Spinal cord (tissue), 9 donors: ENCODE measurements at regions not wholly inside any gene's neighbourhood (a gene's known extent, or its start where the extent isn't known, plus 50 kb on each side); places are given as distances from the start of the nearest gene placed in this dataset.
"Not testable (repeated sequence)": the region's sequence is repeated elsewhere in the genome, so short reads cannot be mapped to it uniquely, and the experiment has no call there.

Experiments
- DNase-seq, 6 donors: peaks; one replicate each; pipeline versions ENCODE4 v3.0.0 to v3.0.0-alpha.2; 2013 to 2015; ENCODE audit warnings: low spot score in 6 of 6, low read depth in 4 of 6
- H3K27ac ChIP-seq: one replicate; pipeline ENCODE4 v1.5.1; 2013; ENCODE audit warnings: low read depth, low read length, control low read depth
- H3K27me3 ChIP-seq: one replicate; pipeline ENCODE4 v1.6.1; 2013; ENCODE audit warnings: low read length; ENCODE audit not compliant: control insufficient read depth, insufficient read depth
- H3K36me3 ChIP-seq: one replicate; pipeline ENCODE4 v1.6.1; 2013; ENCODE audit warnings: low read length; ENCODE audit not compliant: control insufficient read depth, insufficient read depth
- H3K4me1 ChIP-seq: one replicate; pipeline ENCODE4 v1.6.1; 2013; ENCODE audit warnings: low read length; ENCODE audit not compliant: control insufficient read depth, insufficient read depth
- H3K4me3 ChIP-seq: one replicate; pipeline ENCODE4 v1.5.1; 2013; ENCODE audit warnings: low read depth, low read length, control low read depth
- H3K9me3 ChIP-seq: one replicate; pipeline ENCODE4 v1.6.1; 2013; ENCODE audit warnings: low read length; ENCODE audit not compliant: control insufficient read depth, insufficient read depth
- WGBS: methylation state at CpG from one replicate; pipeline ENCODE4 v1.1.5; 2013; ENCODE audit warnings: missing lambda C conversion rate; ENCODE audit not compliant: insufficient coverage; 5-methylcytosine and 5-hydroxymethylcytosine counted together
- donor health status: healthy.

DNA sequence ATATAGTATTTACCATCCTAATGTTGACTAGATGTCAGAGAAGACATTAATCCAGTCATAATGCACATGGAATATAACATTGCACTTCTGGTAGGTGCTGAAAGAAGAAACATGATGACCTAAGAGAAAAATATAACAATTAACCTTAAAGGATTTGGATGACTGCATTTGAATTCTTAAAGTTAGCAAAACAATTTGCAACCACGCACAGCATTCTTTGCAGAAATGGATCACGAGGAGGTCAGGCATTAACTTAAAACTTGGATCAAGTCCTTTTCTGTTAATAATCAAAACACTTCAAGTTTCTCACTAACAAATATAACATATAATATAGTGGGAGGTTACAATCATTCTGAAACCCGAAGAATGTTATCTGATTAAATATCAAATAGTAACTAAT is 525.0 kb upstream of the SLITRK6 start:
- Histone ChIP-seq H3K9me3 (no peaks in the 10 kb centered on the region), H3K4me3 (no peak overlapping the region), H3K4me1 (no peaks in the 10 kb centered on the region), H3K27me3 (no peaks in the 10 kb centered on the region), H3K27ac (no peak overlapping the region), H3K36me3 (no peaks in the 10 kb centered on the region)
- no CpG with 5 or more reads among the region's 3 CpGs for WGBS
- DNase-seq, result no peak

GRCh38 chr13:86355301-86355700 is 556.1 kb upstream of the SLITRK6 start:
- Histone ChIP-seq H3K4me1 (no peaks in the 10 kb centered on the region), H3K27me3 (no peaks in the 10 kb centered on the region), H3K27ac (no peak overlapping the region), H3K9me3 (no peaks in the 10 kb centered on the region), H3K36me3 (no peaks in the 10 kb centered on the region), H3K4me3 (no peak overlapping the region)
- WGBS, result no CpG with 5 or more reads among the region's 2 CpGs
- no peak for DNase-seq

- WGBS, result no CpG with 5 or more reads among the region's 1 CpG
- no peaks in the 10 kb centered on the region for H3K36me3 ChIP-seq
- H3K4me3 ChIP-seq, result no peak overlapping the region
- H3K9me3 ChIP-seq, result no peaks in the 10 kb centered on the region
- no peaks in the 10 kb centered on the region for H3K4me1 ChIP-seq
- no peak for DNase-seq
- no peak overlapping the region for H3K27ac ChIP-seq
- no peaks in the 10 kb centered on the region for H3K27me3 ChIP-seq
Measured at GRCh38 chr13:86357106-86357505, 557.9 kb upstream of the SLITRK6 start.

DNA sequence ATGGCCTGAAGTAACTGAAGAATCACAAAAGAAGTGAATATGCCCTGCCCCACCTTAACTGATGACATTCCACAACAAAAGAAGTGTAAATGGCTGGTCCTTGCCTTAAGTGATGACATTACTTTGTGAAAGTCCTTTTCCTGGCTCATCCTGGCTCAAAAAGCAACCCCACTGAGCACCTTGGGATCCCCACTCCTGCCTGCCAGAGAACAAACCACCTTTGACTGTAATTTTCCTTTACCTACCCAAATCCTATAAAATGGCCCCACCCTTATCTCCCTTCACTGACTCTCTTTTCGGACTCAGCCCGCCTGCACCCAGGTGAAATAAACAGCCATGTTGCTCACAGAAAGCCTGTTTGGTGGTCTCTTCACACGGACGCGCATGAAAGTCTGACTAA is 564.5 kb upstream of the SLITRK6 start:
- no CpG with 5 or more reads among the region's 5 CpGs for WGBS
- H3K27ac ChIP-seq, H3K4me3 ChIP-seq, H3K36me3 ChIP-seq, H3K4me1 ChIP-seq, DNase-seq, H3K27me3 ChIP-seq, H3K9me3 ChIP-seq: not testable (repeated sequence)

DNA sequence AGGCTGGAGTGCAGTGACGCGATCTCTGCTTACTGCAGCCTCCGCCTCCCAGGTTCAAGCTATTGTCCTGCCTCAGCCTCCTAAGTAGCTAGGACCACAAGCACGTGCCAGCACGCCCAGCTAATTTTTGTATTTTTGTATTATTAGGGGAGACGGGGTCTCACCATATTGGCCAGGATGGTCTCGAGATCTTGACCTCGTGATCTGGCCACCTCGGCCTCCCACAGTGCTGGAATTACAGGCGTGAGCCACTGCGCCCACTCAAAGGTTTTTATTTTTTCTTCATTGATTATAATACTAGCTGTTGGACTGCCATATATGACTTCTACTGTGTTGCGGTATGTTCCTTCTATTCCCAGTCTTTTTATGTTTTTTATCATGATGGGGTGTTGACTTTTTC is 569.7 kb upstream of the SLITRK6 start:
- 100% methylated on average over 3 of the region's 12 CpGs for WGBS
- no peak for DNase-seq
- Histone ChIP-seq H3K4me3 (no peak overlapping the region), H3K27me3 (no peaks in the 10 kb centered on the region), H3K27ac (no peak overlapping the region), H3K4me1 (no peaks in the 10 kb centered on the region), H3K9me3 (no peaks in the 10 kb centered on the region), H3K36me3 (no peaks in the 10 kb centered on the region)

DNA sequence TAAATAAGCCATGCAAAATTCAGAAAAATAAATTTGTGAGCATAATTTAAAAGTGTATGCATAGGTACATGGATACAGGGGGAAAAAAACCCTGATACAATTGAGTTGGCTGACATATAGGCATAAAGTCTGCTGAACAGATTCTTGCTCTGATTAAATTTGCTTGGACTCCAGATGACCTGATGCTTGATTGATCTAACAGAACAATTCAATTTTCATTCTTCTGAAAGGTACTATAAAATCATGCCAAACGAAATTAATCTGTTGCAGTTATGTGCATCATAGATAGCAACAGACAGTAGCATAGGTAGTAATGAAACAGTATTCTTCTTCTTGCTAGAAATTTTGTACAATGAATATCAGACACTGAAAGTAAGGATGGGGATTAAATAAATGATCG is 578.2 kb upstream of the SLITRK6 start:
- no CpG with 5 or more reads among the region's 2 CpGs for WGBS
- peak in 1 of 6 donors; percentile 57 for DNase-seq
- H3K27me3 ChIP-seq, result no peaks in the 10 kb centered on the region
- H3K9me3 ChIP-seq, result no peaks in the 10 kb centered on the region
- no peaks in the 10 kb centered on the region for H3K36me3 ChIP-seq
- H3K4me3 ChIP-seq, result no peak overlapping the region
- H3K4me1 ChIP-seq, result no peaks in the 10 kb centered on the region
- no peak overlapping the region for H3K27ac ChIP-seq

GRCh38 chr13:86378628-86379027 is 579.4 kb upstream of the SLITRK6 start:
- H3K27me3 ChIP-seq, result no peaks in the 10 kb centered on the region
- 80% methylated on average over 1 of the region's 2 CpGs for WGBS
- H3K36me3 ChIP-seq, result no peaks in the 10 kb centered on the region
- no peaks in the 10 kb centered on the region for H3K4me1 ChIP-seq
- H3K4me3 ChIP-seq, result no peak overlapping the region
- H3K27ac ChIP-seq, result no peak overlapping the region
- peaks cover 2% of the 10 kb centered on the region for H3K9me3 ChIP-seq
- DNase-seq, result no peak

DNA sequence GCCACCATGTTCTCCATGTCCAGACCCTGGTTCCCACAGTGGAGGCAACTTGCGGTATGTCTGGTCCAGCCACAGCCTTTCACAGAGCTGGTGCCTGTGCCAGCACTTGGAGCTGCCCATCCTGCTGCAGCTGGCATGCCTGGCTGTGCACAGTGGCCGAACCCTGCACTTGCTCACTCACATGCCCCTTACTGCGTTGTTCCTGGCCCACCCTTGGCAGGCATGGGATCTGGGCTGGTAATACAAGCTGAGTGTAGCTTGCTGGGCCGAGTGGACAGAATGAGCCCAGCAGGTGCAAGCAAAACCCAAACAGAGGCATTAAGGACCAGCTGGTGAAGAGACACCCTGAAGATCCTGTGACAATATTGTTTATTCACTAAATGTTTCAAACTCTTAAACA is 583.9 kb upstream of the SLITRK6 start:
- H3K27ac ChIP-seq, result no peak overlapping the region

GRCh38 chr13:86383561-86383960 is 584.3 kb upstream of the SLITRK6 start:
- Histone ChIP-seq H3K36me3 (no peaks in the 10 kb centered on the region), H3K4me3 (no peak overlapping the region), H3K4me1 (no peaks in the 10 kb centered on the region), H3K9me3 (peaks cover 2% of the 10 kb centered on the region), H3K27me3 (no peaks in the 10 kb centered on the region), H3K27ac (no peak overlapping the region)
- WGBS, result no CpG with 5 or more reads among the region's 2 CpGs
- DNase-seq, result no peak

More for the DNA sequence above, 583.9 kb upstream of the SLITRK6 start:
- Histone ChIP-seq H3K4me3 (no peak overlapping the region), H3K27me3 (no peaks in the 10 kb centered on the region), H3K4me1 (no peaks in the 10 kb centered on the region), H3K9me3 (peaks cover 2% of the 10 kb centered on the region), H3K36me3 (no peaks in the 10 kb centered on the region)
- WGBS, result 81% methylated on average over 2 of the region's 4 CpGs
- DNase-seq, result no peak

DNA sequence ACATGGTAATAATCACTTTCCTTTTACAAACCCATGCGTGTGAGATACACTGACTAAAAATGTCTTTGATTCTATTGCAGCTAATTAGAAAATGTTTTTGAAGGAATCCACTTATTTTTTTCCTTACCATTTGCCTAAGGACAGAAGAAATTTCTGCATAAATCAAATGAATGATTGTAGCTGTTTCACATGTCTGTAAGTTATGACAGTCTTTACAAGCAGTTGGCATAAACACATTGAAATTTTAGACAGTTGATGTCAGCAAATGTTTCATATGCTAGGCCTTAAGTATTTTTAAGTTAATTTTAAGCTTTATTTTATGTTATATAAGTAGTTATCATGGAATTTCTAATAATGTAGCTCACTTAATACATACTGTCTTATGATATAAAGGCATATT is 598.4 kb upstream of the SLITRK6 start:
- H3K27ac ChIP-seq, result no peak overlapping the region
- WGBS, result no CpG with 5 or more reads among the region's 1 CpG
- DNase-seq, result peak in 1 of 6 donors; percentile 38
- H3K4me1 ChIP-seq, result no peaks in the 10 kb centered on the region
- H3K9me3 ChIP-seq, result no peaks in the 10 kb centered on the region
- H3K36me3 ChIP-seq, result no peaks in the 10 kb centered on the region
- H3K4me3 ChIP-seq, result no peak overlapping the region
- no peaks in the 10 kb centered on the region for H3K27me3 ChIP-seq
